Colon (tissue), 2 donors: ENCODE measurements at regions not wholly inside any gene's neighbourhood (a gene's known extent, or its start where the extent isn't known, plus 50 kb on each side); places are given as distances from the start of the nearest gene placed in this dataset.

ENCODE experiments used
- FAIRE-seq: peaks from 2 replicates; lab custom pipeline; 2012; peaks lifted over from hg19 to GRCh38; lab: Jason Lieb, UNC
- donor health status: control.
- donor health status: control.

DNA sequence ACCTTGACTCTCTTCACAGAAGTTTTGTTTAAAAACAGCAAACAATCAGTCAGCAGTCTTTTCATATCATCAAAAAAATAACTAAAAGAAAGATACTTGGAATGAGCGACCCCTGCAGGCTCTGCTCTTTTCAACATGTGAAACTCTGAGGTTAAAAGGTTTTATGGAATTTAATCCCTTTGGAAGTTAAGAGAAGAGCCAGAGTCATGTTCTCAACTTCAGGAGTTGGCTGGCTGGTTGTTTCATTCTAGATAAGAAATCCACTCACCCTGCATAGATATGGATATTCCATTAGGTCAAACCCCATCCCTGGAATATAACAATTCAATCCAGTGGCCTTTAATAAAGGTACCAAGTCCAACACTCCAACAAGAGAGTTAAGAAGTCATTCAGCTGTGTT lies 115.6 kb upstream of the RMDN2 start:
- FAIRE-seq: no peak

DNA sequence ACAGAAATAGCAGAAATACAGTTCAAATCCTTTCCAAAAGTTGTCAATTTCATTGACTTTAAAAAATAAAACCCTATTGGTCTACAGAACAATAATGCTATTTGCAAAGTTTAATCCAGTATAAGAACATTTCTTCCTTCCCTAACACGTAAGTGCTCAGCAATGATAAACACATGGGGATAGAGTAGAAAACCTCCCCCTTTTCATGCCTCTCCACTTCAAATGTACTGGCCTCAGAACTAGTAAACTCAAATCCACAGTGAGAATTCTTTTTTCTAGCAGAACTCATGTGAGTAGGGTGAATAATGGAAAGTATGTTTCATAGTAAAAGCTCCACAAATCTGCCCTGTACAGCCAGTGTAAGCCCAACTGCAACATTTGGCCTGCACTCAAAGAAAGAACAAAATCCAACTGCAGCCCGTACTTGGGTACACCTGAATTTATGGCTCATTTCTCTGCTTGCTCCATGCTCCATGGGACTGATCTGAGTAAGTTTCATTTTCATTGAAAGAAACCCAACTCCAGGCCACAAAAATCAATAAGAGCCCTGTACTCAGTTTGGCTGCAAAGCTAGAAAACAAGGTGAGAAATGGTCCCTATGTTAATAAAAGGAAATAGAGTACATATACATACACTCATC lies 115.0 kb upstream of the RMDN2 start:
- FAIRE-seq: no peak

GRCh38 chr2:37812414-37812813 lies 112.7 kb upstream of the RMDN2 start:
- no peak for FAIRE-seq

GRCh38 chr2:37812941-37813730 lies 112.0 kb upstream of the RMDN2 start:
- FAIRE-seq: no peak

GRCh38 chr2:37816036-37816435 lies 109.1 kb upstream of the RMDN2 start:
- FAIRE-seq: no peak

DNA sequence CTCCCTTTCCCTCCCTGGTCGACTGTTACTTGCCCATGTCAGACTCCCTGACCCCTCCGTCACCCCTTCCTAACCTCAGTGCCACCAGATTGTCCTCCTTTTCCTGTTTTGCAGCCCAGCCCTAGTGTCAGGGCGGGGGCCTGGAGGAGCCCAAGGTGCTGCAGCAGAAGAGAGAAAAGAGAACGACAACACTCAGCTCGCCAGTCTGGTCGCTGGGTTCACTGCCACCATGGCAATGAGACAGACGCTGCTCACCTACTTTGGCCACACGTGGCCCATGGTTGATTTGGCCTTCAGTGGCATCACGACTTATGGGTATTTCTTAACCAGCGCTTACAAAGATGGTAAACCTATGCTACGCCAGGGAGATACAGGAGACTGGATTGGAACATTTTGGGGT lies 108.4 kb upstream of the RMDN2 start:
- FAIRE-seq: no peak

DNA sequence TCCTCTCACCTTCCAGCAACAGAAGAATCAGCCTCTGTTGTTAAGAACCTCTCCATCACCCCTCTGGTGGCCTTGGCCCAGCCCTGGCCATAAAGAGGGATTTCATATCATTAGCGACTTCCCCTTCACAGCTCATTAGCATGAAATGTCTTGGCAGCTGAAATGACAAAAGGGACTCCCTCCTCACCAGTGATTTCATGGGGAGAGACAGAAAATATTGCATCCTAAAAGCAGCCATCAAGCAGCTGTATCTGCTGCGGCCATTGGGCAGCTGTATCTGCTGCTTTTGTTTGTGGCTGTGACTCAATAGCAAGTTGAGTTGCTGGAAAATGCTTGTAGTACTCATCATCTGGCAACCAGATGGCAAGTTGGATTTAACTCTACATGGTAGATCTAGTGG lies 105.9 kb upstream of the RMDN2 start:
- FAIRE-seq: no peak

DNA sequence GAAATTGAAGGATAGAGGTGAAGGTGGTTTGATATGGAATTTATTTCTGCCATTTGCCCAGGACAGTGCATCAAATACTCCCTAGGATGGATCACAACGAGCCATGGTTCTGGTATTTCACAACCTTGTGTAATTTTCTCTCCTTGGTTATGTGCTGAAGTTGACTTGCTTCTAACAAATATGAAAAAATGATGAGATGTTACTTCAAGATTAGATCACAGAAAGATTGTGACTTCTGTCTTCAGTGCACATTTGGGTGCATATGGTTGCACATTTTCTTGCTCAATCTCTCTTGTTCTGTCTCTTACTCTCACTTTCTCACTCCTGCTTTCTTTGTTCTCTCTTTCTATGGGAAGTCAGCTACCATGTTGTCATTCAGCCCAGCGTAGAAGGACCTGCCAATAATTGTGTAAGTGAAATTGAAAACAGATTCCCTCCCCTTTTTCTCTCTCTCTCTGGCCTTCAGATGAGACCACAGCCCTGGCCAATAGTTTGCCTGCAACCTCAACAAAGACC lies 104.6 kb upstream of the RMDN2 start:
- no peak for FAIRE-seq

DNA sequence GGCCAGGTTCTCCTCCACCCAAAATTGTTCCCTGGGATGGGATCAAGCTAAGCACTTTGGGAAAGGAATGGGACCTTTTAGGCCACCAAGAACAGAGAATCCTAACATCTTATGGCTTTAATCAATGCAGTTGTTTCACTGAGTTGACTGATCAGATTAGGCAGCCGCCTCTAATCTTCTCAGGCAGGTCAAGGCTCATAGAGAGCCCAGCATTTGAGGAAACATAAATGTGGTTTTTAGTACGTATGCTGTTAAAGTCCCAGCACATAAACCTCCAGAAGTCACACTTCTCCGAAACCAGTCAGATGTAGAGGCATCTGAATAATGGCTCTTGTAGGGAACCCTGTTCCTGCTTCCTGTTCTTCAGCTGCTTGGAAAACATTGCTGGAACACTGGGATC lies 99.5 kb upstream of the RMDN2 start:
- FAIRE-seq: no peak

DNA sequence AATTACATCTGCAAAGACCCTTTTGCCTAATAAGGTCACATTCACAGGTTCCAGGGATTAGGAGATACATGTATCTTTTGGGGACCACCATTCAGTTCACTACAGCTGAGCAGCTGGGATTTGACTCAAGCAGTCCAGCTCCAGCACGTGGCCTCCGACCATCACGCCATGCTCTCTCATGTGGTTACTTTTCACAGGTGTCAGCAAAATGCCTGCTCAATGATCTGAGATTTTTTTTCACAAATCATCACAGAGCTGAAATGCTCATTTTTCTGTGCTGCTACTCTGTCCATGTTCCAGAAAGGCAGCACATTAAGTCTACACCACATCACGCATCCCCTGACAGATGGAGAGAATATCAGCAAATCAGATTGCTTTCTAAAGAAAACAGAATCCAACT lies 98.5 kb upstream of the RMDN2 start:
- FAIRE-seq: no peak

DNA sequence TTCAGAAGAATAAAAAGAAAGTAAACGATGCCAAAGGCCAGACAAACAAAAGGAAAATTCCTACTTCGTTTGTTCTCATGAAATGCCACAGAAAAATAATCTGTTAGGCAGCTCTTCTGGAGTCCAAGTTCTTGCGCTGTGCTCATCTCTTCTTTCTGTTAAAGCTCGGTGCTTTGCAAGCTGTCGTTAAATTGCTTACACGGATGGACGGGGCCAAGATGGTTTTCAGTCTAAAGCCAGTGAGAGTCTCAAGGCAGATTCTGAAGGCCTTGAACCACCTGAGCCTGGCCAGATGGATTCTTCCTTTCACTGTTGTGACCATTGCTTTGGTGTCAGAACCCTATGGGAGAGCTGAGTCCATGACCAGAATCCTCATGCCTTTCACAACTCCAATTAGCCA lies 97.6 kb upstream of the RMDN2 start:
- FAIRE-seq: no peak

- FAIRE-seq: no peak
Observed at GRCh38 chr2:37827911-37828511, 97.1 kb upstream of the RMDN2 start.

GRCh38 chr2:37829202-37829601 lies 95.9 kb upstream of the RMDN2 start:
- FAIRE-seq: no peak

DNA sequence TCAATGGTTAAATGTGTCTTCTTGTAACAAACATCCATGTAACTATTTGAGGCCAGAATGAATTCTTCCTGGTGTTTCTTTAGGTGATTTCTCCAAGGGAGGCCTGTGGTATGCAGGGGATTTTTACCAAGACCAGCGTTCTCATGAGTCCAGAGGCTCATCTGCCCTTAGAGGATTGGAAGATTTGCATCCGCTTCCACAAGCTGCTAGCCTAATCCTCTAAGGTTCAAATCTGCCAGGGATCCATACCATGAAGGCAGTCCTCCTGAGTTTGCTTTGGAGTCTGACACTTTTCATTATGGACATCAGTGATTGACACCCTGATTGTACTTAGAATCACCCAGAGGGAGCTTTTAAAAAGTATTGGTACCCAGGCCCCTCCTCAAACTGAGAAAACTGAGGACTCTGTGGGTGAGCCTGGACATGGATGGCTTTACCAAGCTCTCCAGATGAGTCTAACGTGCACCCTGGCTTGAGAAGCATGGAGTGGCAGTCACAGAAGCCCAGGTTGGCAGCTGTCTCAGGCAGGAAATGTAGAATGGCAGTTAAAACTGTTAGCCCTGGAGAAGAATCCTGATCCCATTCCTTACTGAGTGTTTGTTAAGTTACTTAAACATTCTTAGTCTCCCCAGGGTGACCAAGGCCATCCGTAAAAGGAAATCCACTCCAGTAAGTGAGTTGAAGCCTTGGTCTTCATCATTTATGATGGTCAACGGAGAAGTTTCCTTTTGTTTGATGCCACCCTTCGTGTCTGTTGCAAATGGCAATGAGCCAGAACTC lies 95.3 kb upstream of the RMDN2 start:
- FAIRE-seq: no peak

DNA sequence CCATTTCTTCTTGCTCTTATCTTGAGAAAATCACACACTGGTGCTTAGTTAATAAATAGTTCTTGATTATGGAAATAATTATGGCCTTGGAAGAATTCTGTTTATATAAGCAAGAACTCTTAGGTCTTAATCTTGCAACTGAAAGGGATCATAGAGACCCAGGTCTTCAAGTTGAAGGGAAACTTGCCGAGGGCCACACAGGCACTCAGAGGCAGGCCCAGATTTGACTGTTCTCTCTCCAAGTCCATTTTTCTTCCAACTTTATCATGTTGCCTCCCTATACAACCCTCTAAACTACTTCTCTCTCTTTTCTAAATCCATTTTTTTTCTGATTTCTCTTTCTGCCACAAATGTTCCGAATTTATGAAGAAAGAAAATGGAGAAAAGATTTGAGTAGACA lies 94.5 kb upstream of the RMDN2 start:
- no peak for FAIRE-seq

DNA sequence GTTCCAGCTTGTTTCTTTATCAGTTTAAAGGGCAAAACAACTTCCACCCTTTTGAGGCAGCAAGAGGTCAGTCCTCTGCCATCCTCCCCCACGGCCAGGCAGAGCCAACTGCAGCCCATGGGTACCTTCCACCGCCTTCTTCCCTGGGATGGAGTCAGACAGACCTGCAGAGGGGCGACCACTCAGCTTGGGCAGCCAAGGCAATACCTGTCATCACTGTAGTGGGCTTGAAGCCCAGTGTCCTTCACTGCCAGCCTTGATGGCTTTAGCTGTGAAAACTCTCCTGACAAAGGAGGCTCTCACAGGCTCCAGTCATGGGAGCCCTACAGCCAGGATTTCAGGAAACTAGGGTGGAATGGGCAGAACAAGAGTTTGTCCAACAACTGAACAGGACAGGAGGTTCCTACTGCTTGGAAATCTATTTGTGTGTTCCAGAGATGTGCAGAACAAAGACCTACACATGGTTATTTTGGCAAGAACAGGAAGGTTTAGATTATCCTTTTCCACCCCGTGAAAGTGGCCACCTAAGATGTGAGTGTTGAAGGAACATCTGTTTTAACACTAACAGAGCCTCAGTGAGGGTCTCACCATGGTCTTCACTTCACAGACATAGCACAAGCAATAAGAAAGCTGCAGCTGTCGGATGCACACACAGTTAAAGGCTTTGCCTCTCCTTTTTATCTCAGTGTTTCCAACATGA lies 93.9 kb upstream of the RMDN2 start:
- FAIRE-seq: no peak

DNA sequence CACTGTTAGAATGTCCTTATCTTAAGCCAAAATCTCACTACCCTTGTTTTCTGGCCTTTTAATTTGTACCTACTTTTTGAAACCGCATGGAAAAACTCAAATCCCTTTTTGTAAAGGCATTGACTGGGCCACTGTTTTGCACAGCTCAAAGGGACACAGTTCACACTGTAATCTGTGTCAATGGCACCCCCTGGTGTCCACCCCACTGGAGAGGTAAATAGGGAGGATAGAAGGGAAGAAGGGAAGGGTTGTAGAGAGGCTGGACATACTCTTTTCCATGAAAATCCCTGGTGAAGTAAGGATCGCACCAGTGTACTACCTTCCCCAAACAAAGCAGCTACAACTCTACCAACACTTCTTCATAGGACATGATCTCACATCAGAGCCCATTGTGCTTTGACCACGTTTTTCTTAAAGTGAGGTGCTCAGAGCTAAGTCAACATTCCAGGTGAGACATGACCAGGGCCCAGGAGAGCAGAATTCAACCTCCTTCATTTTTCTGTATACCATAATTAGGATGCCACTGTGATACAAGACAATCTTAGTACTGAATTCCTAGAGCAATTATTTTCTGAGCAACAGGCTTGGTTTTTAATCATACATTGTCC lies 92.4 kb upstream of the RMDN2 start:
- no peak for FAIRE-seq

DNA sequence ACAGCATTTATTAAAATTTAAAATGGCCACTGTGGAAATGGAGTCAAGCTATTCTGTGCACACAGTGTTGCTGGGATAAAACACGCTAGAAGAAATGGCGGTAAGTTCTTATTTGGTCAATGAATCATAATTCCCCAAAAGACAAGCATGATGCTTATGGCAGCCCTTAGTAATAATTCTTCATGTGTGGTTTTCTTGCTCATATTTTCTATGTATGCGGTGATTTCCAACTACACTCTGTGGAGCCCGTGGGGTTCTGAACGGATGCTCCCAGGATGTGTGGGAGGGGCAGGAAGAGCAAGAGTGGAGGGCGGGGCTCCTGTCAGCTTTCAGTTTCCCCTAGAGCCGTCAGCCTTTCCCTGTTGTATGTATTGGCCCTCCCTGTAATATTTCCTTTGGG lies 91.7 kb upstream of the RMDN2 start:
- FAIRE-seq: no peak

- no peak for FAIRE-seq
Observed at GRCh38 chr2:37836270-37836669, 88.8 kb upstream of the RMDN2 start.

- no peak for FAIRE-seq
Observed at GRCh38 chr2:37836711-37837110, 88.4 kb upstream of the RMDN2 start.

DNA sequence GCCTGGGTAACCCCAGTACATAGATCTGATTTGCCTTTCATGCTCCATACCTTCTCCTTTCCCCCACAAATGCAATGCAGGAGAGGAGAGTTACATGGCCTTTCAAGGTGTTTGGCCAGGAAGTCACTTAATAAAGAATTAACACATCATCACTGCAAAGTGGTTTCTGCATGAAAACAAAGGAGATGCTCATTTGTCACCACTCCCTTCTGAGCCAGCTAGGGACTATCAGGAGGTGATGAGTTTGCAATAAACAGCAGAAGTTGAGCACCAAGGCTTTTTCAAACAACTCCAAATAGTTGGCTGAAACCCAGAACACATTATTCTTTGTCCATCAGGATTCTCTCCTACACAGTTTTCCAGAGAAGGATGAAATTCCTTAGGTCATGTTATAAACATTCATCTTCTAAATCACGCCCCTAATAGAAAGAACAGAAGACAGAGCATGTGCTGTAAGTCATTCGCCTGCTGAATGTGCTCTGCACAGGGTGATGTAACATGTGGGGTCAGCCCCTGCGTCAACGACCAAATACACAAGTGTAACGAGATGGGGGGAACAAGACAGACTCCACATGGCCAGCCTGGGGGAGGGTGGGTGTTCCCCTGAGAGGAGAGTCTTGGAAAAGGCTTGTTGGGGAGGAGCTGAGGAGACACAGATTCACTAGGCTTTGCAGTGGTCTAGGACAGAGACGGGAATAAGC lies 87.3 kb upstream of the RMDN2 start:
- FAIRE-seq: no peak
